Tibial artery (tissue), 4 donors: ENCODE measurements at regions not wholly inside any gene's neighbourhood (a gene's known extent, or its start where the extent isn't known, plus 50 kb on each side); places are given as distances from the start of the nearest gene placed in this dataset.

ENCODE experiments used
- DNase-seq, 2 donors: peaks; one replicate each; pipeline ENCODE4 v3.0.0-alpha.2; 2019
- H3K27ac ChIP-seq, 2 donors: fragments of 200-600 bp; sonication (generic) in 1 of 2; 1 replicate in 1 of 2; 2 replicates in 1 of 2; pipeline ENCODE4 v1.5.1; 2018 to 2019; ENCODE audit warnings: mild to moderate bottlenecking in 1 of 2
- H3K27me3 ChIP-seq, 2 donors: fragments of 200-600 bp; sonication (generic) in 1 of 2; one replicate each; pipeline versions ENCODE4 v1.5.1 to v1.6.0; 2016 to 2019
- H3K36me3 ChIP-seq, 3 donors: fragments of 200-600 bp; sonication (generic) in 2 of 3; one replicate each; pipeline ENCODE4 v1.5.1; 2016 to 2019; ENCODE audit warnings: mild to moderate bottlenecking in 2 of 3
- H3K4me1 ChIP-seq, 4 donors: fragments of 200-600 bp; sonication (generic) in 2 of 4; 1 replicate in 3 of 4; 2 replicates in 1 of 4; pipeline ENCODE4 v1.5.1; 2016 to 2019
- H3K4me3 ChIP-seq, 2 donors: fragments of 200-600 bp; sonication (generic) in 1 of 2; 1 replicate in 1 of 2; 2 replicates in 1 of 2; pipeline ENCODE4 v1.5.1; 2018 to 2019; ENCODE audit warnings: mild to moderate bottlenecking in 2 of 2
- H3K9me3 ChIP-seq, 3 donors: fragments of 200-600 bp; sonication (generic) in 1 of 3; one replicate each; pipeline ENCODE4 v1.5.1; 2016 to 2019
- intact Hi-C: fragments of 100-400 bp; cut with DNase I; formaldehyde crosslinking; loops from one replicate; pipeline ENCODE4 v1.15.0; 2023; ENCODE audit warnings: low total_unique reads
- TF ChIP-seq, protein P1 (sequence below), 2 experiments: fragments of 200-600 bp in 1 of 2; fragments of 450-650 bp in 1 of 2; IDR thresholded peaks; one replicate each; pipeline ENCODE4 v1.5.1; 2017 to 2019; ENCODE audit warnings: antibody characterized with exemption in 2 of 2, mild to moderate bottlenecking in 1 of 2, moderate library complexity in 1 of 2

- Histone ChIP-seq H3K4me3 (no peak overlapping the region), H3K27me3 (peaks cover 0 to 7% of the 10 kb centered on the region in 2 donors), H3K36me3 (no peaks in the 10 kb centered on the region), H3K27ac (no peak overlapping the region), H3K9me3 (no peaks in the 10 kb centered on the region), H3K4me1 (peaks cover 0 to 13% (median 7%) of the 10 kb centered on the region in 4 donors)
- TF ChIP-seq, protein P1, sequence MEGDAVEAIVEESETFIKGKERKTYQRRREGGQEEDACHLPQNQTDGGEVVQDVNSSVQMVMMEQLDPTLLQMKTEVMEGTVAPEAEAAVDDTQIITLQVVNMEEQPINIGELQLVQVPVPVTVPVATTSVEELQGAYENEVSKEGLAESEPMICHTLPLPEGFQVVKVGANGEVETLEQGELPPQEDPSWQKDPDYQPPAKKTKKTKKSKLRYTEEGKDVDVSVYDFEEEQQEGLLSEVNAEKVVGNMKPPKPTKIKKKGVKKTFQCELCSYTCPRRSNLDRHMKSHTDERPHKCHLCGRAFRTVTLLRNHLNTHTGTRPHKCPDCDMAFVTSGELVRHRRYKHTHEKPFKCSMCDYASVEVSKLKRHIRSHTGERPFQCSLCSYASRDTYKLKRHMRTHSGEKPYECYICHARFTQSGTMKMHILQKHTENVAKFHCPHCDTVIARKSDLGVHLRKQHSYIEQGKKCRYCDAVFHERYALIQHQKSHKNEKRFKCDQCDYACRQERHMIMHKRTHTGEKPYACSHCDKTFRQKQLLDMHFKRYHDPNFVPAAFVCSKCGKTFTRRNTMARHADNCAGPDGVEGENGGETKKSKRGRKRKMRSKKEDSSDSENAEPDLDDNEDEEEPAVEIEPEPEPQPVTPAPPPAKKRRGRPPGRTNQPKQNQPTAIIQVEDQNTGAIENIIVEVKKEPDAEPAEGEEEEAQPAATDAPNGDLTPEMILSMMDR (IDR thresholded peaks at IDR 0.05): no peak
- no peak for DNase-seq
- intact Hi-C loops: no loop called here
These were observed 64.4 kb upstream of the ARAP3 start for GRCh38 chr5:141746395-141746794.

DNA sequence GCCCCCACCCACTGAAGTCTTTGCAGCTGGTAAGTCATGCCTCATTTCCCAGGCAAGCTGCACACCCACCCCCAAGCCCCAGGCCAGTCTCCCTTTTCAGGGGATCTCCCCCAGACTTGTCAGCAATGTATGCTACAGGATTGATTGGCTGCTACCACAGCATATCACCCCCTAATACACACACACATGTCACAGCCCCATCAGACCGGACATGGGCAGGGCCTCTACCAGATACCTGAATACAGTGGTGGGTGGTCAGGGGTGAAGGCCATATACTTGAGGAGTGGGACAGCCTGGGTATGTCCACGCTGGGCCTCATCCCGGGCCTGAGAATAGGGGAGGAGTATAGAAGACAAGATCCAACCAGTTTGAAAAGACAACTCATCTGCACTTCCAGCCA is 63.4 kb upstream of the ARAP3 start:
- Histone ChIP-seq H3K4me3 (no peak overlapping the region), H3K27me3 (peaks cover 0 to 7% of the 10 kb centered on the region in 2 donors), H3K4me1 (peaks cover 0 to 13% (median 7%) of the 10 kb centered on the region in 4 donors), H3K36me3 (no peaks in the 10 kb centered on the region), H3K27ac (no peak overlapping the region), H3K9me3 (no peaks in the 10 kb centered on the region)
- DNase-seq: no peak
- intact Hi-C loops: no loop called here
- TF ChIP-seq, protein P1 (IDR thresholded peaks at IDR 0.05): no peak

GRCh38 chr5:141743866-141744272 is 61.8 kb upstream of the ARAP3 start:
- Histone ChIP-seq H3K27ac (no peak overlapping the region), H3K9me3 (no peaks in the 10 kb centered on the region), H3K27me3 (peaks cover 0 to 7% of the 10 kb centered on the region in 2 donors), H3K36me3 (no peaks in the 10 kb centered on the region), H3K4me1 (peaks cover 0 to 13% (median 7%) of the 10 kb centered on the region in 4 donors), H3K4me3 (no peak overlapping the region)
- intact Hi-C loops: no loop called here
- TF ChIP-seq, protein P1 (IDR thresholded peaks at IDR 0.05): no peak
- DNase-seq: no peak

DNA sequence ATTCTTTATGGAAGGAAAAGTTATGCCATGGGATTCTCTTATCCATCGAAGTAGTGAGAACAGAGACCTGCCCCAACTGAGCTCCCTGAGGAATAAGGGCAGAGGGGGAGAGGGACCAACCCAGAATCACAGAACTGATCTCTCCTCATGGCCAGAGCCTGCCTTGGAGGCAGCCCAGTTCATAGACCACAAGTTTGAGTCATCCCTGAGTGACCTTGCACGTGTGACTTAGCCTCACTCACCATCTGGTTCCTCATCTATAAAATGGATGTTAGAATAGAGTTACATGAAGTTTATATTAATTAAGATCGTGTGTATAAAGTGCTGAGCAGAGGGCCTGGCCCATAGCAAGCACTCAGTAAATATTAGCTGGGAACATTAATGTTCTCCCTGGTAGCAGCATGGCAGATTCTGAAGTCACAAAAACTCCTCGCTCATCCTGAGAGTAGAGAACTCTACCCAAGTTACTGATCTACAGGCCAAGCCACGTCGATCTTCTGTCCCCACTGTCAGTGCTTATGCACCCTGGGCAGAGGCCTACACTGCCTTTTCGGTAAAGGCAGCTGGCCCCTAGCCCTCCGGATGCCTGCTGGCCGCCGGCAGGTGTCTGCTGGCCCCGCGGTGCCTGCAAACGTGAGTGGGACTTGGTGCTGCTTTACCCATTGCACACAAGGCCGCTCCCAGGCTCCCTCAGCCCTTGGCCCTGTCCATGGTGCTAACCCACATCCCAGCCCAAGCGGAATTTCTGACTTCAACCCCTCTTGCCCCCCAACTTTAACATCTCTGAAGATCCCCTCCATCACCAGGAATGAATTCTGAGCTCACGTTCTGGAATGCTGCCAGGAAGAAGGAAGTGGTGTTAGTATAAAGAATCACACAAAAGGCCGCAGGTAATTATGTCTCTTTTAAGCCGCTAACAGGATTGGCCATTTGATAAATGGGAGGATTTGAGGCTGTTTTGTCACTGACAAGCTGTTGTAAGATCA is 61.1 kb upstream of the ARAP3 start:
- Histone ChIP-seq H3K4me3 (no peak overlapping the region), H3K27ac (no peak overlapping the region), H3K4me1 (peaks cover 0 to 13% (median 7%) of the 10 kb centered on the region in 4 donors), H3K36me3 (no peaks in the 10 kb centered on the region), H3K9me3 (no peaks in the 10 kb centered on the region), H3K27me3 (peaks cover 0 to 5% of the 10 kb centered on the region in 2 donors)
- no peak for DNase-seq
- intact Hi-C loops: no loop called here
- TF ChIP-seq, protein P1 (IDR thresholded peaks at IDR 0.05): no peak

DNA sequence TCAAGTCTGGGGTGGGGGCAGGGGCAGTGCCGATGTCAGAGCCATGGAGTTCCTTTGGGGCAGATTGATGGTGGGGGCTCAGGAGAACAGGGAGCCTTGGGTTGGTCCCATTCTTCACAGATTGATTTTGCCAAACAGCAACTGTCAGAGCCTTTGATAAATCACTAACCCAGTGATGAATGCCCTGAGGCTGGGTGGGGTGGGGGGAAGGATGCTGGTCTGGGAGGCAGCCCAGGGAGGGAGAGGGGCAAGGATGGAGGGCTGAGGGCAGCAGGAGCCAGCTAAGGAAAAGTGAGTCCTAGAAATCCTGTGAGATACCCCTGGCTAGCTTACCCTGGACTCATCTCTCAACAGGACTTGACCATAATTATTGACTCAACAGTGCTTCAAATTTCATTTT is 60.1 kb upstream of the ARAP3 start:
- TF ChIP-seq, protein P1 (IDR thresholded peaks at IDR 0.05): no peak
- Histone ChIP-seq H3K4me1 (peaks cover 0 to 3% (median 0%) of the 10 kb centered on the region in 4 donors), H3K36me3 (no peaks in the 10 kb centered on the region), H3K27me3 (peaks cover 0 to 5% of the 10 kb centered on the region in 2 donors), H3K4me3 (no peak overlapping the region), H3K9me3 (no peaks in the 10 kb centered on the region), H3K27ac (no peak overlapping the region)
- intact Hi-C loops: no loop called here
- DNase-seq: no peak
